Loucy (cell line): ENCODE measurements at regions not wholly inside any gene's neighbourhood (a gene's known extent, or its start where the extent isn't known, plus 50 kb on each side); places are given as distances from the start of the nearest gene placed in this dataset.

Source experiments
- H2AFZ ChIP-seq: fragments of 200-600 bp; sonication (generic); 2 replicates; pipeline ENCODE4 v1.6.0; 2016; ENCODE audit warnings: antibody characterized with exemption, mild to moderate bottlenecking, low read length, moderate library complexity
- H3F3A ChIP-seq: fragments of 200-600 bp; 2 replicates; pipeline ENCODE4 v1.6.0; 2016; ENCODE audit warnings: antibody characterized with exemption, low read depth, mild to moderate bottlenecking
- H3K27me3 ChIP-seq: fragments of 200-600 bp; sonication (generic); 2 replicates; pipeline ENCODE4 v1.6.1; 2014; ENCODE audit warnings: low read length, mild to moderate bottlenecking; ENCODE audit not compliant: insufficient read depth, poor library complexity, severe bottlenecking
- H3K36me3 ChIP-seq: fragments of 200-600 bp; sonication (generic); 2 replicates; pipeline ENCODE4 v1.6.1; 2016; ENCODE audit warnings: low read length; ENCODE audit not compliant: insufficient read depth
- H3K4me1 ChIP-seq: fragments of 200-600 bp; sonication (generic); 2 replicates; pipeline ENCODE4 v1.5.1; 2014; ENCODE audit warnings: low read length, mild to moderate bottlenecking; ENCODE audit not compliant: insufficient read depth, poor library complexity, severe bottlenecking
- H3K4me2 ChIP-seq: fragments of 200-600 bp; sonication (generic); 2 replicates; pipeline ENCODE4 v1.6.0; 2014; ENCODE audit warnings: antibody characterized with exemption, low read length, low read depth, mild to moderate bottlenecking; ENCODE audit not compliant: poor library complexity, severe bottlenecking
- H3K4me3 ChIP-seq: fragments of 200-600 bp; sonication (generic); 2 replicates; pipeline ENCODE4 v1.5.1; 2014; ENCODE audit warnings: low read length, mild to moderate bottlenecking, mixed read lengths; ENCODE audit not compliant: poor library complexity, severe bottlenecking
- H3K79me2 ChIP-seq: fragments of 200-600 bp; sonication (generic); 2 replicates; pipeline ENCODE4 v1.6.1; 2014; ENCODE audit warnings: low read length; ENCODE audit not compliant: insufficient read depth
- H3K9ac ChIP-seq: fragments of 200-600 bp; sonication (generic); 2 replicates; pipeline ENCODE4 v1.6.0; 2014; ENCODE audit warnings: mild to moderate bottlenecking, low read depth, low read length, moderate library complexity; ENCODE audit not compliant: poor library complexity, severe bottlenecking
- H3K9me2 ChIP-seq: fragments of 200-600 bp; sonication (generic); replicated peaks from 2 replicates; pipeline ENCODE4 v1.6.1; 2016; ENCODE audit warnings: low read depth, low read length, mixed read lengths
- H3K9me3 ChIP-seq: fragments of 200-600 bp; sonication (generic); 2 replicates; pipeline ENCODE4 v1.6.1; 2014; ENCODE audit warnings: mild to moderate bottlenecking, antibody characterized with exemption, low read length, low read depth; ENCODE audit not compliant: insufficient read depth
- H4K20me1 ChIP-seq: fragments of 200-600 bp; sonication (generic); 2 replicates; pipeline ENCODE4 v1.6.0; 2014; ENCODE audit warnings: antibody characterized with exemption, low read length, mild to moderate bottlenecking; ENCODE audit not compliant: insufficient read depth, poor library complexity, severe bottlenecking
- EZH2phosphoT487 ChIP-seq: fragments of 200-600 bp; IDR thresholded peaks from 2 replicates; pipeline ENCODE4 v1.6.1; 2018; ENCODE audit warnings: antibody characterized with exemption, mild to moderate bottlenecking, moderate library complexity, borderline replicate concordance
- TF ChIP-seq, protein P1 (sequence below): fragments of 200-600 bp; sonication (generic); conservative IDR thresholded peaks from 2 replicates; pipeline ENCODE4 v1.5.1; 2014; ENCODE audit warnings: mild to moderate bottlenecking, antibody characterized with exemption, low read length

DNA sequence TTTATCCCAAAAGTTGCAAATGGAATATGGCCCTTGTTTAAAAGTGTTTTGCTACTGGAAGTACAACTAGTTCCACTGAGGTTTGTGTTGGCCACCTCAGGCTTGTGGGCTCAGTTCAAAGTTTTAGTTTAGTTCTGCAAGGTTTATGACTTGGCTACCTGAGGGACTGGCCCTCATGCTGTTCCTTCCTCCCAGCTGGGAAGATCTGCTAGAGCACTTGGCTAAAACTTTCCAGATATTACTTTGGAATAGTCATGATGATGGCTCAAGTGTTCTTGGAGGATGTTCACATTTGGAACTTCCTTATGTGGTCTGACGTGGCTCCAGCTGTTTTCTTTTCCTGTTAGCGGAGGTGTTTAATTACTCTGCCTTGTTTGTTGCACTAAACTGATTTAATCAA lies 110.2 kb upstream of the IVNS1ABP start:
- Histone ChIP-seq H3K4me3 (no peak overlapping the region), H3F3A (no peaks in the 10 kb centered on the region), H3K9me2 (no peaks in the 10 kb centered on the region), H2AFZ (no peak overlapping the region), H3K79me2 (no peaks in the 10 kb centered on the region), H3K27me3 (no peaks in the 10 kb centered on the region), H3K9ac (no peak overlapping the region), H3K4me2 (no peak overlapping the region), H4K20me1 (no peaks in the 10 kb centered on the region), H3K4me1 (no peaks in the 10 kb centered on the region), H3K9me3 (no peaks in the 10 kb centered on the region; the same call in 1 of the 2 replicates), H3K36me3 (no peaks in the 10 kb centered on the region)
- TF ChIP-seq, protein P1, sequence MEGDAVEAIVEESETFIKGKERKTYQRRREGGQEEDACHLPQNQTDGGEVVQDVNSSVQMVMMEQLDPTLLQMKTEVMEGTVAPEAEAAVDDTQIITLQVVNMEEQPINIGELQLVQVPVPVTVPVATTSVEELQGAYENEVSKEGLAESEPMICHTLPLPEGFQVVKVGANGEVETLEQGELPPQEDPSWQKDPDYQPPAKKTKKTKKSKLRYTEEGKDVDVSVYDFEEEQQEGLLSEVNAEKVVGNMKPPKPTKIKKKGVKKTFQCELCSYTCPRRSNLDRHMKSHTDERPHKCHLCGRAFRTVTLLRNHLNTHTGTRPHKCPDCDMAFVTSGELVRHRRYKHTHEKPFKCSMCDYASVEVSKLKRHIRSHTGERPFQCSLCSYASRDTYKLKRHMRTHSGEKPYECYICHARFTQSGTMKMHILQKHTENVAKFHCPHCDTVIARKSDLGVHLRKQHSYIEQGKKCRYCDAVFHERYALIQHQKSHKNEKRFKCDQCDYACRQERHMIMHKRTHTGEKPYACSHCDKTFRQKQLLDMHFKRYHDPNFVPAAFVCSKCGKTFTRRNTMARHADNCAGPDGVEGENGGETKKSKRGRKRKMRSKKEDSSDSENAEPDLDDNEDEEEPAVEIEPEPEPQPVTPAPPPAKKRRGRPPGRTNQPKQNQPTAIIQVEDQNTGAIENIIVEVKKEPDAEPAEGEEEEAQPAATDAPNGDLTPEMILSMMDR = no peak
- TF ChIP-seq EZH2phosphoT487 = no peak

DNA sequence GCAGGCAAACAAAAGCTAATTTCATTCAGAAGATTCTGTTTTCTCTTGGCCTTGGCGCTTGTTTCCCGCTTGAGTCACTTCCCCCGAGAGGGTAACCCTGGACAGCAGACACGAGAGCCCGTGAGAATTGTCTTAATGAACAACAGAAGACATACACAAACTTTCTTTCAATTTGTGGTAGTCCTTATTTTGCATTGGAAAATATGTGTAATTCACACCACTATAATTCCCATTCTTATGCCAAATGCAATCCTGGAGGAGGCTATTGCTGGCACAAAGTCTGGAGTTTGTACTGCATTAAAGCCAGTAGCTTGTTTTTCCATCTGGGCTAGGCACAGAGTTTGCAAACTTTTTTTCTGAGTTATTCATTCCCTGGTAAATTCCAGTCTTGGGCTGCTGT lies 109.8 kb upstream of the IVNS1ABP start:
- Histone ChIP-seq H3K36me3 (no peaks in the 10 kb centered on the region), H3K27me3 (no peaks in the 10 kb centered on the region), H3K9ac (no peak overlapping the region), H4K20me1 (no peaks in the 10 kb centered on the region), H3K79me2 (no peaks in the 10 kb centered on the region), H3K9me3 (no peaks in the 10 kb centered on the region; the same call in 1 of the 2 replicates), H3K4me1 (no peaks in the 10 kb centered on the region), H3K9me2 (no peaks in the 10 kb centered on the region), H3K4me3 (no peak overlapping the region), H2AFZ (no peak overlapping the region), H3F3A (no peaks in the 10 kb centered on the region), H3K4me2 (no peak overlapping the region)
- TF ChIP-seq, protein P1 = no peak
- TF ChIP-seq EZH2phosphoT487 = no peak

- TF ChIP-seq, protein P1 = no peak
- no peak for TF ChIP-seq EZH2phosphoT487
- H3K79me2 ChIP-seq = no peaks in the 10 kb centered on the region
Observed at GRCh38 chr1:185425163-185425562, 108.1 kb upstream of the IVNS1ABP start.

More at GRCh38 chr1:185425163-185425562, 108.1 kb upstream of the IVNS1ABP start:
- no peak overlapping the region for H3K4me2 ChIP-seq
- H3K27me3 ChIP-seq = no peaks in the 10 kb centered on the region
- no peak overlapping the region for H3K9ac ChIP-seq
- H3F3A ChIP-seq = no peaks in the 10 kb centered on the region
- H2AFZ ChIP-seq = no peak overlapping the region
- no peaks in the 10 kb centered on the region for H3K9me2 ChIP-seq
- H3K36me3 ChIP-seq = no peaks in the 10 kb centered on the region
- no peaks in the 10 kb centered on the region for H3K4me1 ChIP-seq
- no peaks in the 10 kb centered on the region; the same call in 1 of the 2 replicates for H3K9me3 ChIP-seq
- H4K20me1 ChIP-seq = no peaks in the 10 kb centered on the region
- H3K4me3 ChIP-seq = no peak overlapping the region
